ENCODE measurements at regions not wholly inside any gene's neighbourhood (a gene's known extent, or its start where the extent isn't known, plus 50 kb on each side); places are given as distances from the start of the nearest gene placed in this dataset.
"Not testable (repeated sequence)": the region's sequence is repeated elsewhere in the genome, so short reads cannot be mapped to it uniquely, and the experiment has no call there.

DNA sequence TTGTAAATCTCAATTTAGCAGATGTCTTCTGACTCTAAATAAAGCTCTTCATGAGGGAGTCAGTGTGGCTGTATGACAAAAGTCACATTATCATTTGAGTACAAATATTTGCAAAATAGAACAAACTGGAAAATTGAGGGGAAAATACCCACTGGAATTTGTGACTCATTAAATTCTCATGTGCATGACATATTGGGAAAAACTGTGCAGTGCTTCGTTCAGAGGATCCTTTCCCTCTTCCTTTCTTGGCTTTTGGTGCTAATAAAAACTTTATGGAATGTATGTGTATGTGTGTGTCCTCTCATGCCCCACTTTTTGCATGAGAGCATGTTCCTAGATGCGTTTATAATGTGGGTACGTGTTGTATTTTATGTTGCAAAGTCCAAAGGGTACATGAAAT, 267.8 kb downstream of the KTN1 start:
- DNase-seq (ENCODE audit: low spot score) = peak; percentile 40

- DNase-seq (ENCODE audit: low spot score) = no peak
Observed at GRCh38 chr14:55848964-55849363, 269.0 kb downstream of the KTN1 start.

GRCh38 chr14:55849833-55850232, 268.4 kb upstream of the PELI2 start:
- DNase-seq (ENCODE audit: low spot score) = no peak

DNA sequence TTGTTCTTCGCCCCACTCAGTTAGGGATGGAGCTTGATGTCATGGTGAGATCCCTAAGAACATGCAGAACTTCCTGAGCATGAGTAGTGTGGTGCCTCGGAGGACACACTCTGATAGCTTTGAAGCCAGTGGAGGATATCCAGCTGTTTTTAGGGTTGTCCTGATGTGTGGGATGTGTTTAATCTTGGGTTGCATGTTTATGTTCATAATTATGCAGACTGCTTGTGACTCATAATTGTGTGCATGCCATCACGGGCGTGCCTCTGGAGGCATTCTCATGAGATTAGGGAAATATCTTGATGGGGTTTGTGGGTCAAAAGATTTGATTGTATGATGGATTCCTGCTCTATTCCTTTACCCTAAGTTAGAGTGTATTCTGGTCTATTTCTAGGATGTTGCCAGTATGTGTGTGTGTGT, 267.4 kb upstream of the PELI2 start:
- DNase-seq (ENCODE audit: low spot score) = peak; percentile 41

DNA sequence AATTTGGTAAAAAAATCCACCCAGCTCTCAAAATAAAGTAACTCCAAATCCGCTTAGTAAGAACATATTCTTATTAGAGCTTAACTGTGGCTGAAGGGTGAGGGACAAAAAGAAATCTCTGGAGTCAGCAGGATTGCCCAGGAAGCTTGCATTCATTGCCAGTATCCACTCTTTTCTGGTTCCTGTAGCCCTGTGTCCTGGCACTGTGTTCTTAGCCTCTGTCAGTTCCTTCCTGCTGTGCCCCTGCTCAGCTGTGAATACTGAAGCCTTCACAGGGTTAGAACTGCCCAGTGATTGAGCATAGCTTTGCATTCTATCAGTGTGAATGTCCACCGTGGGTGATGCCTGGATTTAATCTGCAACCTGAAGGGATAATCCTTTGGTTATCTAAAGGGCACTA, 266.9 kb upstream of the PELI2 start:
- DNase-seq (ENCODE audit: low spot score) = no peak

- no peak for DNase-seq (ENCODE audit: low spot score)
Observed at GRCh38 chr14:55851961-55852360, 266.2 kb upstream of the PELI2 start.

DNA sequence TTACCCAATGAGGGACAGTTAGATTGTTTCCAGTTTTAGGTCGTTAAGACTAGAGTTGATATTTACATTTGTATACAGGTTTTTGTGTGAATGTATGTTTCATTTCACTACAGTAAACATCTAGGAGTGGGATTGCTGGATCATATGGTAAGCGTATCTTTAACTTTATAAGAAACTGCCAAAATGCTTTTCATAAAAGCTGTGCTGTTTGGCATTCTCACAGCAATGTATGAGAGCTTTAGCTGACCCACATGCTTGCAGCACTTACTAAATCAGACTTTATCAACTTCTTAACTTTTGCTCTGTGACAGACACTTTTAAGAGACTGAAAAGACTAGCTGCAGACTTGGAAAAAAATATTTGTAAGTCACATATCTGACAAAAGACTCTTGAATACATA, 262.5 kb upstream of the PELI2 start:
- DNase-seq (ENCODE audit: low spot score) = no peak

DNA sequence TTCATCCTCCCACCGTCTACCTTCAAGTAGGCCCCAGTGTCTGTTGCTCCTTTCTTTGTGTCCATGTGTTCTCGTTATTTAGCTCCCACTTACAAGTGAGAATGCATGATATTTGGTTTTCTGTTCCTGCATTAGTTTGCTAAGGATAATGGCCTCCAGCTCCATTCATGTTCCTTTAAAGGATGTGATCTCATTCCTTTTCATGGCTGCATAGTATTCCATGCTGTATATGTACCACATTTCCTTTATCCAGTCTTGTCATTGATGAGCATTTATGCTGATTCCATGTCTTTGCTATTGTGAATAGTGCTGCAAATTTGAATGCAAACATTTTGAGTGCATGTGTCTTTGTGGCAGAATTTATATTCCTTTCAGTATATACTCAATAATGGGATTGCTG, 259.6 kb upstream of the PELI2 start:
- no peak for DNase-seq (ENCODE audit: low spot score)

- DNase-seq (ENCODE audit: low spot score) = not testable (repeated sequence)
Observed at GRCh38 chr14:55861561-55861960, 256.6 kb upstream of the PELI2 start.

- DNase-seq (ENCODE audit: low spot score) = no peak
Observed at GRCh38 chr14:55864890-55865655, 253.1 kb upstream of the PELI2 start.

DNA sequence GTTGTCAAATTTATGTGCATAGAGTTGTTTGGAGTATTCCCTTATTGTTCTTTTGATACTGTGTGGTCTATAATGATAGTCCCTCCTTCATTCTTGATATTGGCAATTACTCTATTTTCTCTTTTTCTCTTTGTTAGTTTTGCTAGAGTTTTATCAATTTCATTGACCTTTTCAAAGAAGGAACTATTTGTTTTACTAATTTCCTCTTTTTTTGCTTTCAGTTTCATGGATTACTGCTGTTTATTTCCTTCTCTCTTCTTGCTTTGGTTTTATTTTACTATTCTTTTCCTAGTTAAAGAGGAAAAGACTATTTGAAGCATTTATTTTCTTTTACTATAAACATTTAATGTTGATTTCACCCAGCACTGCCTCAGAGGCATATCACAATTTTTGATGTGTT, 250.9 kb upstream of the PELI2 start:
- no peak for DNase-seq (ENCODE audit: low spot score)

DNA sequence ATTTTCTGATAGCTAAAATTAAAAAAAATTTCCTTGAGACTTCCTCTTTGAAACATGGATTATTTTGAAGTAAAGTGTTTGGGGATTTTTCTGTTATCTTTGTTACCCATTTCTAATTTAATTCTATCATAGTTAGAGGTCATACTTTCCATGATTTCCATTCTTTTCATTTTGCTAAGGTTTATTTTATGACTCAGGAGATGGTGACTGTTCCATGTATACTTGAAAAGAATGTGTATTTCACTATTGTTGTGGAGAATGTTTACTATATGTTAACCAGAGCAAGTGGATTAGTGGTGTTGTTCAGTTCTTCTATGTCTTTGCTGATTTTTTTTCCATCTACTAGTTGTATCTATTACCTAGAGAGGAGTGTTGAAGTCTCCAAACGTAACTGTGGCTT, 250.5 kb upstream of the PELI2 start:
- no peak for DNase-seq (ENCODE audit: low spot score)

- DNase-seq (ENCODE audit: low spot score) = no peak
Observed at GRCh38 chr14:55869397-55870049, 248.7 kb upstream of the PELI2 start.

DNA sequence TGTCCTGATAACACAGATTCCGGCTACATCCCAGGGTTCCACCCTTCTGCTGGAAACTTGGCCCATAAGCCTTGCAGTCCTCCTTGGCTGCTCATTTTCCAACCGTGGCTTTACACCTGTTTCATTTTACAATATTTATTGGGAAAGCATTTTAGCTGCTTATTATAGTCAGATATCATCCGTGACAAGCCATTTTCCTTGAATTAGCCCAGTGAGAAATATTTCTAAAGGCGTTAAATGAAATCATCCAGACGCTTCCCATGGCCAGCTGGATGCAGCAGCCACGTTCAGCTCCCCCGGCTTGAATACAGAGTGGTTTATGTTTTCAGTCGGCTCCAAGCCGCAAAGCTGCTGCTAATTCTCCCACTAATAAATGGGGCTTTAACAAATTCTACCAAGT, 245.0 kb upstream of the PELI2 start:
- DNase-seq (ENCODE audit: low spot score) = no peak

DNA sequence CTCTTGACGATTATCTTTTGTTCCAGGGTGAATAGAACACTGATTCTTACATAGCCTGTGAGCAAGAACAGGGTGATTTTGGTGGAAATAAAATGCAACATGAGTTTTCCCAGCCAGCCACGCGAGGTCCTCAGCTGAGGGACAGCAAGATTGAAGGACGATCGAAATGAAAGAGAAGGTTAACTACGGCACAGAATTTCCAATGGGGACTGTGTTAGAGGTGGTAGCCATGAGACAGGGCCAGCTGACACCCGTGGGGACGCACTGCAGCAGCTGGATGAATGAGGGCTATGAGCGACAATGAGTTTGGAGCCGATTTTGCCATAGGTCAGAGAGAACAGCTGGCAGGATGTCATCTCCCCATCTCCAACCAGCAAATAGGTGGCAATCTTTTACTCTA, 243.4 kb upstream of the PELI2 start:
- no peak for DNase-seq (ENCODE audit: low spot score)

DNA sequence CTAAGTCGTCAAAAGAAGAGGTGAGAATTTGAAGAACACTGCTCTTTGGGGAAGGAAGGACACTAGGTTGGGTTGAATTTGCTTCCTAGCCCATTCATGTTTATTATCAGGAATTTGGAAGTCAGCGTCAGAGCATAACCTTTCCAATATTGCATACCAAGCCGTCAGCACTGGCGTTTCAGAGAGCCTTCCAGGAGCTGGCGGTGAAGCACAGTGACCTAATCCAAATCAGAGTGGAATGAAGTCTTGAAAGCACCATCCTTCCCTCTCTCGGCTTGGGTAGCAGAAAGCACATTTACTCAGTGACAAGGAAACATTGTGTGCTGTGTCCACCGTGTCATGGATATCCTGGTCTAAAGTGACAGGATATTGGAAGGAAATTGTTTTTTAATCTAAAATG, 240.3 kb upstream of the PELI2 start:
- peak; percentile 33 for DNase-seq (ENCODE audit: low spot score)

- no peak for DNase-seq (ENCODE audit: low spot score)
Observed at GRCh38 chr14:55881577-55882241, 236.5 kb upstream of the PELI2 start.

- DNase-seq (ENCODE audit: low spot score) = no peak
Observed at GRCh38 chr14:55884819-55885218, 233.4 kb upstream of the PELI2 start.

DNA sequence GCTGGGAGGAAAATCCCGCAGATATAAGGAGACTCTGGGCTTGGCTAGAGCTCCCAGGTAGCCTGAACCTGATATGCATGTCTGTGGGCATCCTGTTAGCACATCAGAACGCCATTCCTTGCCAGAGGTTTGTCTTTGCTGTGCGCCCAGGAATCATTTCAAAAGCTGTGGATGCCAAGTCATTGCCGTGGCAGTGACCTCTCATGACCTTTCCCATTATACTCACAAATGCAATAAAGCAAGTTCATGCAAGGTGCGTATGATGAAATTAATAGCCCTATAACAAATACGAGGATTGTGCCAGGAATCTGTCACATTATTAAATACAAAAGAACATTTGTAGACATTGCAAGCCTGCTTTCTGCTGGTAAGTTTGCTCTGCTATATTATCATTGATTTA, 229.1 kb upstream of the PELI2 start:
- DNase-seq (ENCODE audit: low spot score) = no peak

DNA sequence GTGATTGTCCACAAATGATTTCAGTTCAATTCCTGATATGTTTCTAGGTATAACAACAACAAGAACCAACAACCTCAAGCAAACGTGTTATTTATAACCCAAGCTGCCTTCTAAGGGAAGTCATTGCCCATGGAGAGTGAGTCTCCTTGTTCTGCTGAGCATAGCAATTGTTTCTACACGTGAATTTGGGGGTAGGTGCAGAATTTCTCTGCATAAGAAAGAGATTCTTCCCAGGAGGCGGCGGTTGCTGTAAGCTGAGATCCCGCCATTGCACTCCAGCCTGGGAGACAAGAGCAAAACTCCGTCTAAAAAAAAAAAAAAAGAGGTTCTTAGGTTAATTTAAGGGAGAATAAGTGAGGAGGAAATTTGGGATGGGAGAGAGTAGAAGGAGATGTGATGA, 226.5 kb upstream of the PELI2 start:
- DNase-seq (ENCODE audit: low spot score) = no peak

- no peak for DNase-seq (ENCODE audit: low spot score)
Observed at GRCh38 chr14:55892906-55893305, 225.3 kb upstream of the PELI2 start.

- DNase-seq (ENCODE audit: low spot score) = no peak
Observed at GRCh38 chr14:55893705-55894104, 224.5 kb upstream of the PELI2 start.

GRCh38 chr14:55897031-55897430, 221.2 kb upstream of the PELI2 start:
- DNase-seq (ENCODE audit: low spot score) = no peak
